ENCODE measurements at regions not wholly inside any gene's neighbourhood (a gene's known extent, or its start where the extent isn't known, plus 50 kb on each side); places are given as distances from the start of the nearest gene placed in this dataset.

DNA sequence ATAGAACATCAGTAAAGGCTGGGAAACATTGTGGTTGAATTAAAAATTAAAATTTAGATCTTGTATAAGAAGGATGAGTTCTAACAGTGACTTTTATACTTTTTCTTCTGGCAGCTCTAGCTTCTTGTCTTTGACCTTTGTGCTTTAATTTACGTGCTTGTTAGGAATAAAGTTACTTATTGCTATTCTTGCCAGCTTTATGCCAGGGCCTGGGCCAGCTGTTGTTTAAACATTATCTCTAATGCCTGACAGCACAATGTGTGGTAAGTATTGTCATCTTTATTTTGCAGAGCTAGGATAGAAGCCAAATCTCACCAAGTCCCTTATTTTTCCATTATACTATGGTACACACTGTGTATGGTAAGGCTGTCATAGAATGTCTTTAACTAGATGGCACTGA lies 766.7 kb upstream of the GOLIM4 start:
- DNase-seq (no peak), ATAC-seq (no peak)
- intact Hi-C loops (cut with micrococcal nuclease): no loop called here

DNA sequence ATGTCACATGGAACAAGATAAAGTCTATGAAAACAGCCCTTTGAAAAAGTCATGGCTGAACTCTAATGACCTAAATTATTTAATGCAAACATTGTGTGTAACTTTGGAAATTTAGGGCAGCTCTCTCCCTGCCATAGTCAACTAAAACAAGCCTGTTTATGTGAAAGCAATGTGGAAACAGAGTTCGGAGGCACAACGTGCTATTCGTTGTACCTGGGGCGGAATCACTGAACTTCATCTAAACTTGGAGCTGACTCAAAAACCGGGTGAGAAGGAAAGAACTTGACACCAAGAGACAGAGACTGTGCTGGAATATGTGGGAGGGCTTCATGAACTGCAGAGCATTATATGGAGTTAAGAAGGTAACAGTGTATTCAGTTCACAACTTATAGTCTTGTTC lies 764.9 kb upstream of the GOLIM4 start:
- ATAC-seq: no peak
- no peak for DNase-seq
- intact Hi-C loops (cut with micrococcal nuclease): no loop called here

- DNase-seq (no peak), ATAC-seq (no peak)
- intact Hi-C loops (cut with micrococcal nuclease): no loop called here
These were observed 764.3 kb upstream of the GOLIM4 start for GRCh38 chr3:168860028-168860427.

GRCh38 chr3:168859574-168859973 lies 763.9 kb upstream of the GOLIM4 start:
- intact Hi-C loops (cut with micrococcal nuclease): no loop called here
- no peak for DNase-seq
- ATAC-seq: no peak

DNA sequence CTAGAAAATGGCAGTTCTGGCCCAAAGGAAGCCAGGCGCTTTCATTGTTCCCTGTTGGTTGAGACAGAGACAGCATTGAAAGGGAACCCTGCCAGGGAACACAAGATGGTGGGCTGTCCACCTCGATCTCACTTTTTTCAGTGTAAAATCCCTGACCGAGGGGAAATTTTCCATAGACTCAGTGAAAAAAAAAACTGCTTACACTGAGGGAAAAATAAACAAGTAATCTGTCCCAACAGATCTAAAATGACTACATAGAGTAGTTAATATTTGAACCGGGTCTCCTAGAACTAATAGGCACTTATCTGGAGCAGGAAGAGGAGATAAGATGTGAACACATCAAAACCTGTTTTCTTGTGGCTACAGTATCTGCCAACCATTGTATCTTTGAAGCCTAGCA lies 763.4 kb upstream of the GOLIM4 start:
- ATAC-seq (no peak), DNase-seq (no peak)
- intact Hi-C loops (cut with micrococcal nuclease): no loop called here

DNA sequence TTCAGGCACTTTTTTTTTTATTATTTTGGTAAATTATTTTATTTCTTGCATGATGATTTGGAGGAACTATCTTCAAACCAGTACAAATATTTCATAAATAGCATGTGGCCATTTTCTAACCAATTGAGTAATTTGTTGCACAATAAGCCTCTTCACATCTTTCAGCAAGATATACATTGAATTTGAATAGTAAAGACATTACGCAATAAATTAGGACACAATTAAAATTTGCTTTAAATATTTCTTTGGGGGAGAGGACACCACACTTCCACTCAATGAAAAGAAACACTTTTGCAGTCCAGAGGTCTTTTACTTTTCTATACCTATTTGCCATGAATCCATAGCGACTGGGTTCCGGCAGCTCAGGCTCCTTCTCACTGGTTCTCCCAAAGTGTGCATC lies 762.6 kb upstream of the GOLIM4 start:
- ATAC-seq (no peak), DNase-seq (no peak)
- intact Hi-C loops (cut with micrococcal nuclease): no loop called here

GRCh38 chr3:168850109-168850508 lies 754.4 kb upstream of the GOLIM4 start:
- intact Hi-C loops (cut with micrococcal nuclease): no loop called here
- ATAC-seq (no peak), DNase-seq (no peak)

- no peak for ATAC-seq
- intact Hi-C loops (cut with micrococcal nuclease): loop anchor here (1.0 kb wide), 1 partner anchor 636 kb away; no protein-coding TSS in a partner anchor
These were observed 751.7 kb upstream of the GOLIM4 start for GRCh38 chr3:168847291-168847883.

DNA sequence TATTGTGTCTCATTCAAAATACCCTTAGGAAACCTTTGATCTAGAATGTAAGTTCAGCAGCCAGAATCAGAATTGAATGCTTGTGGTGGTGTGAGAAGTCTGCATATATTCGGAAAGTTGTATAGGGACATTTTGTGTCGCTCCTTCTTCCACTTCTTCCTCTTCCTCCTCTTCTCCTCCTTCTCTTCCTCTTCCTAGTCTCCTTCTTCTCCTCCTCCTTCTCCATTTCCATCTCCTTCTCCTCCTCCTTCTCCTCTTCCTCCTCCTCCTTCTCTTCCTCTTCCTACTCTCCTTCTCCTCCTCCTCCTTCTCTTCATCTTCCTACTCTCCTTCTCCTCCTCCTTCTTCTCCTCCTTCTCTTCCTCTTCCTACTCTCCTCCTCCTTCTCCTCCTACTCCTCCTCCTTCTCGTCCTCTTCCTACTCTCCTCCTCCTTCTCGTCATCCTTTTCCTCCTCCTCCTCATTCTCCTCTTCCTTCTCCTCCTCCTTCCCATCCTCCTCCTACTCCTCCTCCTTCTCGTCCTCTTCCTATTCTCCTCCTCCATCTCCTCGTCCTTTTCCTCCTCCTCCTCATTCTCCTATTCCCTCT lies 749.3 kb upstream of the GOLIM4 start:
- ATAC-seq (no peak), DNase-seq (no peak)
- intact Hi-C loops (cut with micrococcal nuclease): no loop called here

More at GRCh38 chr3:168847291-168847883, 751.7 kb upstream of the GOLIM4 start:
- DNase-seq: no peak

GRCh38 chr3:168844472-168844871 lies 748.7 kb upstream of the GOLIM4 start:
- intact Hi-C loops (cut with micrococcal nuclease): no loop called here
- ATAC-seq: no peak
- DNase-seq: no peak

DNA sequence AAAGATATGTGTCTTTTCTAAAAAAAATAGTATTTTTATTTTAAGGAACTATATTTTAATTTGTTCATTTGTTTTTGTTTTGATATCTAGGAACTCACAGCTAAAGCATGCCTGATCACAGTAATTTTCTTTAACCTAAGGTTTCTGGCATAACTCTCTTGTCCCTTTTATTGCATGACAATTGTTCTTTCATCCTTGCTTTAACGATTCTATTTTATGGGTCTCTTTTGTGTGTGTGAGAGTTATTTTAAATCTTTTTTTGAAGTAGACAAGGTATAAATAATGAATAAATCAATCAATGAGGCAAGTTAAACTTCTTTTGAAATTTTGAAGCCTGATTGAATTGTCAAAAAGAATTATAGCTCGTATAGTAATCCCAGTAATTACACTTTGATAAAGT lies 747.8 kb upstream of the GOLIM4 start:
- intact Hi-C loops (cut with micrococcal nuclease): no loop called here
- ATAC-seq (no peak), DNase-seq (no peak)

GRCh38 chr3:168839653-168840052 lies 743.9 kb upstream of the GOLIM4 start:
- DNase-seq (no peak), ATAC-seq (no peak)
- intact Hi-C loops (cut with micrococcal nuclease): no loop called here

- DNase-seq (no peak), ATAC-seq (no peak)
- intact Hi-C loops (cut with micrococcal nuclease): no loop called here
These were observed 738.8 kb upstream of the GOLIM4 start for GRCh38 chr3:168834558-168834957.

GRCh38 chr3:168828943-168829342 lies 733.2 kb upstream of the GOLIM4 start:
- intact Hi-C loops (cut with micrococcal nuclease): no loop called here
- ATAC-seq (no peak), DNase-seq (no peak)

- intact Hi-C loops (cut with micrococcal nuclease): no loop called here
These were observed 732.8 kb upstream of the GOLIM4 start for GRCh38 chr3:168828536-168828935.

GRCh38 chr3:168828014-168828413 lies 732.3 kb upstream of the GOLIM4 start:
- intact Hi-C loops (cut with micrococcal nuclease): no loop called here
- DNase-seq (no peak), ATAC-seq (no peak)

More at GRCh38 chr3:168828536-168828935, 732.8 kb upstream of the GOLIM4 start:
- ATAC-seq: no peak
- no peak for DNase-seq

DNA sequence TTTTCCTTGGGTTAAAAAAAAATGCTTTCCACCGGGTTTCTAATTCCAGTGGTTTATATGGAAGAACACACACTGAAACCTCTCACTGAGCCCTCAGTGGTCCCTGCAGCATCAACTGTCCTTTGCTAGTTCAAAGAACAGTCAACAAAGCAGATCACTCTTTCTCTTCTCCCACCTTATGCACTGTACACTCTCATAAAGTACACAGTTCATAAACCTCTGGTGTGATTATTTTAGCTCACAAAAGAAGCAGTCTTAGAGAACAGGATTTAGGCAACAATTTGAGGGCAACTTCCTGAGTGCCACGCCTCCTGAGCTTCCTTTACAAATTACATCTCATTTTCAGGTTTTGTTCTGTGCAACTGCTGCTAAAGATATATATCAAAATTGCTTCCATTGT lies 728.4 kb upstream of the GOLIM4 start:
- ATAC-seq (no peak), DNase-seq (no peak)
- intact Hi-C loops (cut with micrococcal nuclease): no loop called here

- no peak for DNase-seq
- intact Hi-C loops (cut with micrococcal nuclease): no loop called here
- ATAC-seq: no peak
These were observed 727.7 kb upstream of the GOLIM4 start for GRCh38 chr3:168823466-168823865.

DNA sequence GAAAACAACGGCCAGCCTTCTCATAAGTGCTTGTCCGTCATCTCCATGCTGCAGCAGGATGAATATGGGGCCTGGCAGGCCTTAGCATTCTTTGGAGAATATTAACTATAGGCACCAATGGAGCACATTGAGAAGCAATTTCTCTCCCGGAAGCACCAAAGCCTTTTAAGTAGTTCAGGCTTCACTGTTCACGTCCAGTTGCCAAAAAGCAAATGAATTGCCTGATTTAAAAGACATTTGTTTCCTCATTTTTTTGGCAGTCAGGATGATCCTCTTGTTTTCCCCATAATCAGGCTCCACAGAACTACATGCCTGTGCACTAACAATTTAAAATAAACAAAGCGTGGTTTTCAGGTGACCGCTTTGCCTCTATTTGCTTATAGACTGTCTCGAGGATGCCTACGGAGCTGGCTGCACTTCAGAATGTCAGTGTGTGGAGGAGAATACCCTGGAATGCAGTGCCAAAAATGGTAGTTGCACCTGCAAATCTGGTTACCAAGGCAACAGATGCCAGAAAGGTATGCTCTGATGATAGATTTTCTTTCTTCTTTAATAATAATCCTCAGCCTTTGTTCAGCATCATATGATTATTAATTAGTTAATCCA lies 725.2 kb upstream of the GOLIM4 start:
- DNase-seq: no peak
- ATAC-seq: no peak
- intact Hi-C loops (cut with micrococcal nuclease): no loop called here

GRCh38 chr3:168817177-168817576 lies 721.5 kb upstream of the GOLIM4 start:
- ATAC-seq: no peak
- intact Hi-C loops (cut with micrococcal nuclease): no loop called here

DNA sequence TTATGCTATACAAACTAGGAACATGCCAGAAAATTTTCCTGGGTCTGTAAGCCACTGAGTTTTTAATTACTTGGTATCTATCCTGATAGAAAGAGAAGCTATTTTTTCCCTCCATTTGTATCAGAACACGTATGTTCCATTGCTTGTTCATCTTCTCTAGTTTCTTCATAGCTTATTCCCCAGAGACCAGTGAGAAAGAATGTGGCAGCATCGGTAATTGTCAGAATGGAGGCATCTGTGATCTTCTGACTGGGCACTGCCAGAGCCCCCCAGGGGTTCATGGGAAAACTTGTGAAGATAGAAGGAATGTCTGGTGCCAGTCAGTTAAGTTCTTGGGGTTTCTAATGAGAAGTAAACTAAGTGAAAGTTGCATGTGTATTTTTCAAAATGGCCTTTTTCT lies 720.2 kb upstream of the GOLIM4 start:
- no peak for ATAC-seq
- intact Hi-C loops (cut with micrococcal nuclease): no loop called here
- no peak for DNase-seq

More at GRCh38 chr3:168817177-168817576, 721.5 kb upstream of the GOLIM4 start:
- DNase-seq: no peak

All from left ventricle myocardium superior (tissue), 1 donor.